ENCODE measurements at regions not wholly inside any gene's neighbourhood (a gene's known extent, or its start where the extent isn't known, plus 50 kb on each side); places are given as distances from the start of the nearest gene placed in this dataset.

DNA sequence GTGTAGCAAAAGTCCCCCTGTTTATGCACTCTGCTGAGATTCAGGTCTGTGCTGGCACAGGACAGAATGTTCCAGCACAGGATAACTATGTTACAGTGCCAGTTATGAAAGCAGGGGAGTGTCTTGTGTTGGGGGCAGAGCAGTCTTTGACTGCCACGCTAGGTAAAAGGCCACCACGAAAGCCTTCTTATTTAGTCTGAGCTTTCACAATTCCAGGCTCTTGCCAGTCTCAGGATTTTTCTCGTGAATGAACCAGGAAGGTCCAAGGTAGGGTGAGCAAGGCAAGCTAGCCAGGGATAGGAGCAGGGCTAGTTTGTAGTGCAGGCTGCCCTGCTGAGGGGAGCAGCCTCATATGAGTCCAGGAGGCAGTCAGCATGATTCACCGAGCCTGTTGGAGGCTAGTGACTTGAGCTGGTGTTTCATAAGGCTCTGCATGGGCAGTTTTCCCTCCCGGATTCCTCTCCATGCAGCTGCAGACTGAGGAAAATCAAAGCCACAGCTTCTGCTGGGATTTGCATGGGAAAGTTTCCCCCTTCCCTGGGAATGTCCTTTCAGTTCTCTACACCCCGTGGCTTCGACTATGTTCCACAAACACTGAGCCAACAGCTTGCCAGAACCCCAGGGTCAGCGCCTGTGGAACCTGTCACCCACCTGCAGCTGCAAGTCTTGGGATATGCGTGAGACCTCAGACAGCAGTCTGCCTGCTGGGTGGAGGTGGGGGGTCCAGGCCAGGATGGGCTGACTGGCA lies 112.3 kb downstream of the JCAD start:
- Mint-ChIP-seq H3K27ac (no peak overlapping the region), H3K27me3 (peaks cover 6% of the 10 kb centered on the region), H3K9me3 (no peaks in the 10 kb centered on the region), H3K4me3 (no peak overlapping the region), H3K4me1 (peaks cover 5% of the 10 kb centered on the region), H3K36me3 (ENCODE audit: low read depth) (no peaks in the 10 kb centered on the region)
- no peak for ATAC-seq (replicated peaks)

DNA sequence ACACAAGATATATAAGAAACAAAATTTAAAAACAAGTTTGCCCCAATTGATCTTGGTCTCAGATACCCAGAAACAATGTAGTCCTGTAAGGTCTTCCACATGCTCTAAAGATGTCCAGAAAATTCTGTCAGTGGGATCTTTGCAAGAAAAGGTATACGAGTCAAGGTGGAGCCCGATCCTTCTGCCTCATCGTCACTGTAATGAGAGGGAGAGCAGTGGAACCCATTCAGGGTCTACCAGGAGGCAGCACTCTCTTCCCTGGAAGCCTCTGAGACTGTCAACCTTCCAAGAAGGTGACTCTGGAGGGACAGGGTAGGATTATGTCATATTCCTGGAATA lies 112.8 kb downstream of the JCAD start:
- Mint-ChIP-seq H3K27me3 (peaks cover 6% of the 10 kb centered on the region), H3K36me3 (ENCODE audit: low read depth) (no peaks in the 10 kb centered on the region), H3K9me3 (no peaks in the 10 kb centered on the region), H3K27ac (no peak overlapping the region), H3K4me3 (no peak overlapping the region), H3K4me1 (peaks cover 5% of the 10 kb centered on the region)
- no peak for ATAC-seq (replicated peaks)

DNA sequence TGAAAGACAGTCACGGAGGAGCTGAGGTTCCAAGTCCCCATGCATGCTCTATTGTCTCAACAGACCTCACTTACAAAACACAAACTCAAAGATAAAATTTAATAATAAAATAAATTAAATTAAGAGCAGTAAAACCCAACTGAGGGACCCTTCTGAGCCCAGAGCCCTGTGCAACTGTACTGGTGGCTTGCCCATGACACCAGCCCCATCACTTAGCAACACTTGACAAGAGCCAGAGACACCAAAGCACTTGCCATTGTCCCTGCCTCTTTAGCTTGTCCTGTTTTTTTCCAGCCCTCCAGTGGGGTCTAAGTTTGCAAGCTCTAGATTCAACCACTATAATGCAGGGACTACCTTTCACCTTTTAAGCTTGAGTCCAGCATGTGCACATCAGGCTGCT lies 117.9 kb downstream of the JCAD start:
- Mint-ChIP-seq H3K27ac (no peak overlapping the region), H3K4me3 (no peak overlapping the region), H3K27me3 (peaks cover 19% of the 10 kb centered on the region), H3K36me3 (ENCODE audit: low read depth) (no peaks in the 10 kb centered on the region), H3K4me1 (no peaks in the 10 kb centered on the region), H3K9me3 (no peaks in the 10 kb centered on the region)
- no peak for ATAC-seq (replicated peaks)

GRCh38 chr10:29932991-29933390 lies 126.4 kb downstream of the JCAD start:
- H3K27ac Mint-ChIP-seq = no peak overlapping the region
- H3K9me3 Mint-ChIP-seq = peaks cover 4% of the 10 kb centered on the region
- no peak for ATAC-seq (replicated peaks)
- H3K36me3 Mint-ChIP-seq (ENCODE audit: low read depth) = no peaks in the 10 kb centered on the region
- H3K4me3 Mint-ChIP-seq = no peak overlapping the region
- peaks cover 26% of the 10 kb centered on the region for H3K27me3 Mint-ChIP-seq
- no peaks in the 10 kb centered on the region for H3K4me1 Mint-ChIP-seq

- no peak overlapping the region for H3K4me3 Mint-ChIP-seq
- no peak overlapping the region for H3K27ac Mint-ChIP-seq
- peaks cover 24% of the 10 kb centered on the region for H3K27me3 Mint-ChIP-seq
- H3K4me1 Mint-ChIP-seq = no peaks in the 10 kb centered on the region
- peaks cover 9% of the 10 kb centered on the region for H3K9me3 Mint-ChIP-seq
- no peaks in the 10 kb centered on the region for H3K36me3 Mint-ChIP-seq (ENCODE audit: low read depth)
- no peak for ATAC-seq (replicated peaks)
These were observed 127.6 kb downstream of the JCAD start for GRCh38 chr10:29931833-29932232.

- Mint-ChIP-seq H3K4me1 (no peaks in the 10 kb centered on the region), H3K27me3 (peaks cover 26% of the 10 kb centered on the region), H3K4me3 (no peak overlapping the region), H3K27ac (no peak overlapping the region), H3K36me3 (ENCODE audit: low read depth) (no peaks in the 10 kb centered on the region), H3K9me3 (peaks cover 15% of the 10 kb centered on the region)
- no peak for ATAC-seq (replicated peaks)
These were observed 130.4 kb downstream of the JCAD start for GRCh38 chr10:29929006-29929405.

DNA sequence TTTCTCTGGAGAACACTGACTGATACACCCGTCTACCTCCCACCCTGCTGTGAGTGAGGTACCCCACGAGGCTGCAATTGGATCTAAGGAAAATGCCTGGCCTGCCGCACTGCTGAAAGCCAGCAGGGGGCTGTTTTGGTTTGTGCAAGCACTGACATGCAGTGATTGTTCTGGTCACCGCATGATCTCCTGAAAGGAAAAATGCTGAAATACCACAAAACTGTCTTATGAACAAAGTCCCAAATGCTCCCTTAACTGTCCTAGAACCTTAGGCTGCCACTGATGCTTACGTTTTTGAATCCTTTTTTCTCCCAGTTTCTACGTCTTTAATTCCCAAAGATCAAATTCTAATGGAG lies 132.7 kb downstream of the JCAD start:
- Mint-ChIP-seq H3K36me3 (ENCODE audit: low read depth) (no peaks in the 10 kb centered on the region), H3K27ac (no peak overlapping the region), H3K4me1 (no peaks in the 10 kb centered on the region), H3K4me3 (no peak overlapping the region), H3K27me3 (peaks cover 27% of the 10 kb centered on the region), H3K9me3 (peaks cover 13% of the 10 kb centered on the region)
- ATAC-seq (replicated peaks) = no peak

DNA sequence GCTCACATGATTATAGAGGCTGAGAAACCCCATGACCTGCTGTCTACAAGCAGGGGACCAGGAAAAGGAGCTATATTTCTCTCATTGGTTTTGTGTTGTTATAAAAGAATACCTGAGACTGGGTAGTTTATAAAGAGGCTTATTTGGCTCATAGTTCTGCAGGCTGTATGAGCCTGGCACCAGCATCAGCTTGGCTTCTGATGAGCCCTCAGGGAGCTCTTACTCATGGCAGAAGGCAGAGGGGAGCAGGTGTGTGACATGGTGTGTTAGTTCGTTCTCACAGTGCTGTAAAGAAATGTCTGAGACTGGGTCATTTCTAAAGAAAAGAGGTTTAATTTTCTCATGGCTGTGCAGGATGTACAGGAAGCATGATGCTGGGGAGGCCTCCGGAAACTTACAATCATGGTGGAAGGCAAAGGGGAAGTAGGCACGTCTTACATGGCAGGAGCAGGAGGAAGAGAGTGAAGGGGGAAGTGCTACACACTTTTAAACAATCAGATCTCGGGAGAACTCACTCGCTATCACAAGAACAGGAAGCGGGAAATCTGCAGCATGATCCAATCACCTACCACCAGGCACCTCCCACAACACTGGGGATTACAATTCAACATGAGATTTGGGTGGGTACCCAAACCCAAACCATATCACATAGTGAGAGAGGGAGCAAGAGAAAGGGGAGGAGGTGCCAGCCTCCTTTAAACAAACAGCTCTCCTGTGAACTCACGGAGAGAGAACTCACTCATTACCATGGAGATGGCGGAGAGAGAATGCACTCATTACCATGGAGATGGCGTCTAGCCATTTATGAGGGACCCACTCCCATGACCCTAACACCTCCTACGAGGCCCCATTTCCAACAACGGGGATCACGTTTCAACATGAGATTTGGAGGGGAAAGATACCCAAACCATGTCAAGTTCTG lies 133.4 kb downstream of the JCAD start:
- Mint-ChIP-seq H3K27ac (no peak overlapping the region), H3K4me3 (no peak overlapping the region), H3K4me1 (no peaks in the 10 kb centered on the region), H3K36me3 (ENCODE audit: low read depth) (no peaks in the 10 kb centered on the region), H3K27me3 (peaks cover 24% of the 10 kb centered on the region), H3K9me3 (peaks cover 11% of the 10 kb centered on the region)
- ATAC-seq (replicated peaks) = no peak

DNA sequence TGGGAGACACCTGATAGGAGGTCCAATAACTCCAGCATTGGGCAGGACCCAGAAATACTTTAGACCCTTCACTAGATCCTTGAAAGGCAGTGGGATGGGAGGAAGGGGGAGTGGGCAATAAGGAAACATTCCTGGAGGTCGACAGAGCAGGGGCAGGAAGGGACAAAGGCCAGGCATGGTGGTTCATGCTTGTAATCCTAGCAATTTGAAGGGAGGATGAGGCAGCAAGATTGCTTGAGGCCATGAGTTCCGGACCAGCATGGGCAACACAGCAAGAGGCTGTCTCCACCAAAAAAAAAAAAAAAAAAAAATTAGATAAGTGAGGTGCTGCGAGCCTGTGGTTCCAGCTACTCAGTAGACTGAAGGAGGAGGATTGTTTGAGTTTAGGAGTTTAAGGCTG lies 134.9 kb downstream of the JCAD start:
- Mint-ChIP-seq H3K36me3 (ENCODE audit: low read depth) (no peaks in the 10 kb centered on the region), H3K27ac (no peak overlapping the region), H3K4me3 (no peak overlapping the region), H3K9me3 (peaks cover 11% of the 10 kb centered on the region), H3K4me1 (no peaks in the 10 kb centered on the region), H3K27me3 (peaks cover 34% of the 10 kb centered on the region)
- ATAC-seq (replicated peaks) = no peak

DNA sequence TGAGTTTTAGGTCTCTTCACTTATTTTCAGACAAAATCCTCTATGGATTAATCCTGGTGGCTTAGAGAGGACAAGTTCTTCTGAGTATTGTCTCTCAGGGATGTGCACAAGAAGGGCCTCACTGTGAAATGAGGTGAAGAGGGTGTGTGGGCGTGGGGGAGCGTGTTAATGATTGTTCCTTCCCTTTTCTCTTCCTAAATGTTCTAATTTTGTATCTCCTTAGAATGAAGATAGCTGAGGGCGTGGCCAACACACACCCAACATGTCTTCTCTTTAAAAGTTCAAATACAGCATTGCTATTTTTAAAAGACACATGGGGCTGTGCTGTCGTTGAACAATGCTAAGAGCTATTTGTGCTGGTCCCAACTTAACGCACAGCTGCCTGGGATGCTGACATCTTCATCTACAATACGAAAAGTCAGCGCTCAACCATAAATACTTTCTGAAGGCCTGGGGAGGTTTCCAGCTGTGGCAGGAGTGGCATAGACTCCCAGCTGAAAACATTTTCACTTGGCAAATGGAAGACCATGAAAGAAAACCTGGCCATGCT lies 135.9 kb downstream of the JCAD start:
- H3K9me3 Mint-ChIP-seq = peaks cover 11% of the 10 kb centered on the region
- no peaks in the 10 kb centered on the region for H3K36me3 Mint-ChIP-seq (ENCODE audit: low read depth)
- H3K27me3 Mint-ChIP-seq = peaks cover 35% of the 10 kb centered on the region
- no peak for ATAC-seq (replicated peaks)
- no peaks in the 10 kb centered on the region for H3K4me1 Mint-ChIP-seq
- H3K4me3 Mint-ChIP-seq = no peak overlapping the region
- no peak overlapping the region for H3K27ac Mint-ChIP-seq

DNA sequence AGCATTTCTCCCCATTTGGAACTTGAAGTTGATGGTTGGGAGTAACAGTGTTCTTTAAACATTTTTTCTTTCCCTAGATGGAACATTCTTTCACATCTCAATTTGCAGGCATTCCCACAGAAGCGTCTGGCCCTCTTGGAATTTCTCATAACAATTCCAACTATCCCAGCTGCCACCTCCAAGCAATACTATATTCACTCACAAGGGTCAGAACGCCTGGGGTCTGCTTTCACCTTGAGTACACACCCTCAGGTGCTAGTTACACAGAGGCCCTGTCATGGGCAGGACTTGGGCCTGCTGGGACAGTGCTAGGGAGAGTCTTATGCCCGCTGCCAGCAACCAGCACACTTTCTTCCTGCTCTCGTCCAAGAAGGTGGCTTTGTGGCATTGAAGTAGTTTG lies 136.5 kb downstream of the JCAD start:
- peaks cover 11% of the 10 kb centered on the region for H3K9me3 Mint-ChIP-seq
- H3K4me3 Mint-ChIP-seq = no peak overlapping the region
- no peaks in the 10 kb centered on the region for H3K4me1 Mint-ChIP-seq
- peaks cover 35% of the 10 kb centered on the region for H3K27me3 Mint-ChIP-seq
- H3K27ac Mint-ChIP-seq = no peak overlapping the region
- ATAC-seq (replicated peaks) = no peak
- no peaks in the 10 kb centered on the region for H3K36me3 Mint-ChIP-seq (ENCODE audit: low read depth)

- no peaks in the 10 kb centered on the region for H3K36me3 Mint-ChIP-seq (ENCODE audit: low read depth)
- no peak overlapping the region for H3K4me3 Mint-ChIP-seq
- H3K27me3 Mint-ChIP-seq = peaks cover 32% of the 10 kb centered on the region
- no peak overlapping the region for H3K27ac Mint-ChIP-seq
- ATAC-seq (replicated peaks) = no peak
- no peaks in the 10 kb centered on the region for H3K4me1 Mint-ChIP-seq
- peaks cover 8% of the 10 kb centered on the region for H3K9me3 Mint-ChIP-seq
These were observed 137.2 kb downstream of the JCAD start for GRCh38 chr10:29922226-29922625.

- no peaks in the 10 kb centered on the region for H3K36me3 Mint-ChIP-seq (ENCODE audit: low read depth)
- H3K4me1 Mint-ChIP-seq = no peaks in the 10 kb centered on the region
- H3K9me3 Mint-ChIP-seq = peaks cover 3% of the 10 kb centered on the region
- H3K27me3 Mint-ChIP-seq = peaks cover 30% of the 10 kb centered on the region
- H3K4me3 Mint-ChIP-seq = no peak overlapping the region
- no peak overlapping the region for H3K27ac Mint-ChIP-seq
- ATAC-seq (replicated peaks) = no peak
These were observed 138.3 kb downstream of the JCAD start for GRCh38 chr10:29921071-29921446.

DNA sequence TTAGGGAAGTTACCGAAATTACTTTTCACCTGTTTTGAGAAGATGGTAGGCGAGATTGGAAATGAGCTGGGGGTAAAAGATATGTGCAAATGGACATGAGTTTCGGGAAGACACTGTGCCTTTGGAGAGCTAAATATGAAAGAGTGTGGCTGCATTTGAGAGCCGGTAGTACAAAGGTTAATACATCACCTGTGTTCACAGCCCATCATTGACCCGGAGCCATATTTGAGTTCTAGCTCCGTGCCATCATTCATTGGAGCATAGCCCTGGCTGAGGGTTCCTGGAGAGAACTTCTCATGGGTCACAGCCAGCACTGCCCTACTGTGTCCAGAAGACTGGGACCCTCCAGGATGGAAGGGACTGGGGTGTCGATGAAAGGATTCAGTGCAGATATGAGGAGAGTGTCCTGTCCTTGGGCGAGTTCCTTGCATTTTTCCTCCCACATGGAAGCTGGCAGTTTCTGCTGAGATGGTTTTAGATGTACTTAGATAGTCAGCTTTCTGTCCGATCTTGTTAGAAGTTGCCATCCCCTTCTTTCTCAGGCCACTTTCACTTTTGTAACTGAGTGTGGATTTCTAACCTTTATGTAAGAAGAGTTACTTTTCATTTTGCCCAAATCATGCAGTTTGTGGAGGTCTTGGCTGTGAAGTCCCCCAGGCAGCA lies 138.8 kb downstream of the JCAD start:
- Mint-ChIP-seq H3K4me1 (no peaks in the 10 kb centered on the region), H3K4me3 (no peak overlapping the region), H3K27ac (no peak overlapping the region), H3K36me3 (ENCODE audit: low read depth) (no peaks in the 10 kb centered on the region), H3K27me3 (peaks cover 30% of the 10 kb centered on the region), H3K9me3 (no peaks in the 10 kb centered on the region)
- no peak for ATAC-seq (replicated peaks)
